LNCaP clone FGC (cell line): ENCODE measurements at regions not wholly inside any gene's neighbourhood (a gene's known extent, or its start where the extent isn't known, plus 50 kb on each side); places are given as distances from the start of the nearest gene placed in this dataset.
A peak's percentile ranks its signal among the peaks of the same experiment; 100 is the strongest.

Source experiments
- DNase-seq: peaks from one replicate; pipeline ENCODE4 v3.0.0-alpha.2; 2011; ENCODE audit warnings: low read depth
- H3K4me3 ChIP-seq: 2 replicates; pipeline ENCODE4 v1.5.1; 2011; ENCODE audit warnings: mild to moderate bottlenecking, low read depth, low read length, control low read depth
- CTCF ChIP-seq: IDR thresholded peaks from 2 replicates; pipeline ENCODE4 v1.5.1; 2012; ENCODE audit warnings: mild to moderate bottlenecking; ENCODE audit not compliant: control insufficient read depth, insufficient read depth; ENCODE audit errors: extremely low read depth

DNA sequence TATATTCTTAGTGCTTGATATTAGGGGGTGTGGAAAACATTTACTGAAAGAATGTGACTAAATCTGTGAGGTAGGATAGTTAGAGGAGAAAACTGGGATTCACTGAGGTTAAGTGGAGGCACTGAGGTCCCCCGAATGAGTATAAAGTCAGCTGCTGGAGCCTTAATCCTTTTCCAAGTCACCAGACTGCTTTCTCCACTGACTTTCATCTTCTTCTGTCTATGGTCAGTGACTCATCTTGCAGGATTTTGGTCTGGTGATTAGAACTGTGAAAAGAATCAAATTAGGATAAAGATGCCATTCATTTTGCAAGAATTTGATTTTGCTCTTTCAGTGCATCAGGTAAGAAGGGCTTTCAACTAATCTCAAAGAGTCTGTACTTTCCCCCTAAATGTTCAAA lies 89.3 kb upstream of the ALDH1A1 start:
- no peak for DNase-seq
- no peak overlapping the region for H3K4me3 ChIP-seq
- no peak for TF ChIP-seq CTCF

DNA sequence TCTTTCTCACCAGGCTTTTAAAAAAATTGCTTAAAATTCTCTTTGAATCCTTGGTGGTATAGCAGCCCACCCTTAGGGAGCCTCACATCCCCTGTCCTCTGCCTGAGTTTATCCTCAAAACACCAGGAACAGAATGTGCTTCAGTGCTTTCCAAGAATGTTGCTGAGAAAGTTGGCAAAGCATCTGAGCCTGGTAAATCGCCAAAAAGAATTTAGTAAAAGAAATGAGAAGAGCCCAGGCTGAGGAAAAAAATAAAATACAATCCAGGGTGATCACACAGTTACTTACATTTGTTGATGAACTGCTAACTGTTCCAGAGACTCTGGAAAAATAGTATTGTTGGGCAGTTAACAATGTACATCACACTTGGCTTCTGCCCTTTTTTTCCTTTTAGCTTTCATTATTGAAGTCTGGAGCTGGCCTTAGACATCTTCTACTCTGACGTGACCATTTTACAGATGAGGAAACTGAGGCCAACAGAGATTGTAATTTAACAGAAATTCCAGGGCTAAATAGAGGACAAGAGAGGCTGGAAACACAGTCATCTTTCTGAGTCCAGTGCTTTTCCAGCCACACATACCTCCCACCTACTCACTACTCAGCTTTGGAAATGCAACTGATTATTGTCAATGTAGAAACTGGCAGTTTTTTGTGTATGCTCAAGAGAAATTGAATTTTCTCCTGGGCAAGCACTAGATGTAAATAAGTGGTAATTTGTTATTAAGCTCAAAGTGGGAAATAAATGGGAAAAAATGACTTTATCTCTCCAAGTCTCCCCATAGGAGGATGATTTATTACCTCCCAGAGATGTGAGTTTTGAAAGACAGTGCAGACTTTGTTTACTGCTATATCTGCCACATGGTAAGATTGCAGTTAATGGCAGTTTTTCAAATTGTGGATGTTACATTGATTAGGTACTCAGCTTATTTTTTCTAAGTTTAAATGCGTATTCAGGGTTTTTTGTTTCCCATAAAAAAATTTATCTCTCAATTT lies 86.7 kb upstream of the ALDH1A1 start:
- TF ChIP-seq CTCF = no peak
- no peak overlapping the region for H3K4me3 ChIP-seq
- DNase-seq = no peak

DNA sequence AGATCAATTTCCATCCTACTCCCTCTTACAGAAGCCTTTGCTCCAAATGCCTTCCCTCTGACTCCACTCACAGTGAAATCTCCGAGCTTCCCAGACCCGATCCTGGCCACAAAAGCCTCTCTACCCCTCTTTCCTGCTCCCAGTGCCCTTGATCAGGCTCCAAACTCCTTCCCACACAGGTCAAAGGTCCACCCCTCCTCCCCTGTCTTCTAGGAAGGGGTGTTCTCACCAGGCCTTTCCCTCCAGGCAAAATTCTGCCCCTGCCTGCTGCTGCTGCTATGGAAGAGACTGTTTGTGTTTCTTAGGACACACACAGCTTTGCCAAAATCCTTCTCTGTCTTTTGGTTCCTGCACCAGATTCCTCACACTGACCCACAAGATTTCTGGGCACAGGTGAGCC lies 85.8 kb upstream of the ALDH1A1 start:
- no peak for DNase-seq
- no peak overlapping the region for H3K4me3 ChIP-seq

DNA sequence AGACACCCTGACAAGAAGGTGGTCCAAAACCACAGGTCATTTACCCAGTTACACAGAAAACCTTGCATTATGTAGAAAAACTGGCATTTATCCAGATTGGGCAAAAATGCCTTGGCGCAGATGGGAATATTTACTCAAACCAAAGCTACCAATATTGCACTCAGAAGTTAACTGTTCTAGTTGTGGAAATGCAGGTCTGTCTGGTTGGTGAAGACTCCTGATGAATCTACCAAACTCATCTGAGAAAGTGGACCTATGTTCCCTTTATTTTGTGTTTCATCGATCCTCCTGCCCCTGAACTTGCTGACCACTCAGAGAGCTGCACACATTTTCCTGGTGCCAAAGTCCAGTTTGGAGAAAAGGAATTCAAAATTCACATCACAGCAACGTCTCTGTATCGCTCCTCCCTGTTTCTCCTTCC lies 85.2 kb upstream of the ALDH1A1 start:
- no peak overlapping the region for H3K4me3 ChIP-seq
- TF ChIP-seq CTCF = no peak
- no peak for DNase-seq

More for the DNA sequence above, 85.8 kb upstream of the ALDH1A1 start:
- no peak for TF ChIP-seq CTCF

DNA sequence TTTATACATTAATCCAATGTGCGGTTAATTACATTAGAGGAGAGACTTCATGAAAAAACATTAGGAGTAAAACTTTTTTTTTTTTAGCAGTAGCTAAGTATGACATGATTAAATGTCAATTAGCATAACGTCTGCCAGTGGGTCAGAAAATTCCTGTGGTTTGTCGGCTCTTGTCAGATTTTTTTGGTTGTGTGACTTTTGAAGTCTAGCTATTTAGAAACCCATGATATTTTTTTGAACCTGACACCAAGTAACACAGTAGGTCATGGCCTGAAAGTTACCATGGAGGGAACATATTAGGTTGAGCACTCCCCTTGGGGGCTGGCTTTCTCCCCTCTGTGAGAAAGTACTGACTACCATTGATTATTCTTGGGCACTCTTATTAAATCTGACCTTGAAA lies 84.8 kb upstream of the ALDH1A1 start:
- H3K4me3 ChIP-seq = no peak overlapping the region
- TF ChIP-seq CTCF = no peak
- DNase-seq = no peak

DNA sequence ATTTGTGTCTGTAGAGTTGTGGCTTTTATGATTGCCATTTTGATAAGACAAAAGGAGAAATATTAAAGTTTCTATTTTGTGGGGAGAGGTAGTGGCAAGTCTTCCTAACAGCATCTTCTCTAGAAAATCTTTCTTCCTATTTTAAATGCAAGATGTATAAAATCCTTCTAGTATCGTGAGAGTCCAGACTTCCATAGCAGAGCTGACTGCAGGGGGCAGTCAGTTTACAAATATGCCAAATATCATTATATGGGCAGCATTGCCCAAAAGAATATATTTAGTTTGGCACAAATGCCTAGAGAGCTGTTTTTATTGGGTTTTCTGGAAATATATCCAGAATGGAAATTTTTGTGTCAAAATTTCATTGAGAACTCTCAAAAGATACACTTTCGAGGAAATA lies 82.1 kb upstream of the ALDH1A1 start:
- TF ChIP-seq CTCF = peak; percentile 14; the same call in 1 of the 2 replicates
- no peak for DNase-seq
- H3K4me3 ChIP-seq = no peak overlapping the region
